ENCODE measurements at regions not wholly inside any gene's neighbourhood (a gene's known extent, or its start where the extent isn't known, plus 50 kb on each side); places are given as distances from the start of the nearest gene placed in this dataset.
A peak's percentile ranks its signal among the peaks of the same experiment; 100 is the strongest.

DNA sequence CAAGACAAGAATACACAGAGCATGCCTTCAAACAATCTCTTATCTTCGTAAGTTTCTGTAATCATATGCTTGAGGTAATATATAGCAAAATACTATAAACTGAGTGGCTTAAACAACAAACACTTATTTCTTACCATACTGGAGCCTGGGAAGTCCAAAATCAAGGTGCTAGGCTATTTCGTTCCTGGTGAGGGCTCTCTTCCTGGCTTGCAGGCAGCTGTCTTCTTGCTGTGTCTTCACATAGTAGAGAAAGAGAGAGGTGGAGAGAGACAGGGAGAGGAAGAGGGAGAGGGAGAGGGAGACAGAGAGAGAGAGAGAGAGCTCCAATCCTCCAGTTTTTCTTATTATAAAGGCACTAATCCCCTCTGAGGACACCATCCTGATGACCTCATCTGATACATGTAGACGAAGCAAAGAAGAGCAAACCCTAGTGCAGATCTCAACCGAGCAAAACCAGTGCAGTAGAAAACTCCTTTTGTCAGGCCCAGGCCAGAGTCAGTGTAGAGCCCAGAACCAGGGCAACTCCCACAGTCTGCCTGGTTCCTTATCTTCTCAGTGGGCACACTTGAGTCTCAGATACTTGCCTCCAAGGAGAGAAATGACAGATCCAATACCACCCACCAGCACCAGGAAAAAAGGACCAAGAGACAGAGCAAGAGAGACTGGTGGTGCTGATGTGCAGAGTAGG lies 297.1 kb upstream of the NCAM1 start:
- no peak for TF ChIP-seq POLR2A (IDR thresholded peaks at IDR 0.05; ENCODE audit: control extremely low read depth in 1 of 2, low read depth in 2 of 2, low read length in 2 of 2)
- TF ChIP-seq, protein P1, sequence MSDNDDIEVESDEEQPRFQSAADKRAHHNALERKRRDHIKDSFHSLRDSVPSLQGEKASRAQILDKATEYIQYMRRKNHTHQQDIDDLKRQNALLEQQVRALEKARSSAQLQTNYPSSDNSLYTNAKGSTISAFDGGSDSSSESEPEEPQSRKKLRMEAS (IDR thresholded peaks at IDR 0.05), result no peak
- TF ChIP-seq PHF8 (conservative IDR thresholded peaks at IDR 0.05; ENCODE audit: low read depth, low read length), result no peak
- TF ChIP-seq EZH2 (IDR thresholded peaks at IDR 0.05; ENCODE audit: low read depth, low read length, severe bottlenecking), result no peak
- TF ChIP-seq, protein P2, sequence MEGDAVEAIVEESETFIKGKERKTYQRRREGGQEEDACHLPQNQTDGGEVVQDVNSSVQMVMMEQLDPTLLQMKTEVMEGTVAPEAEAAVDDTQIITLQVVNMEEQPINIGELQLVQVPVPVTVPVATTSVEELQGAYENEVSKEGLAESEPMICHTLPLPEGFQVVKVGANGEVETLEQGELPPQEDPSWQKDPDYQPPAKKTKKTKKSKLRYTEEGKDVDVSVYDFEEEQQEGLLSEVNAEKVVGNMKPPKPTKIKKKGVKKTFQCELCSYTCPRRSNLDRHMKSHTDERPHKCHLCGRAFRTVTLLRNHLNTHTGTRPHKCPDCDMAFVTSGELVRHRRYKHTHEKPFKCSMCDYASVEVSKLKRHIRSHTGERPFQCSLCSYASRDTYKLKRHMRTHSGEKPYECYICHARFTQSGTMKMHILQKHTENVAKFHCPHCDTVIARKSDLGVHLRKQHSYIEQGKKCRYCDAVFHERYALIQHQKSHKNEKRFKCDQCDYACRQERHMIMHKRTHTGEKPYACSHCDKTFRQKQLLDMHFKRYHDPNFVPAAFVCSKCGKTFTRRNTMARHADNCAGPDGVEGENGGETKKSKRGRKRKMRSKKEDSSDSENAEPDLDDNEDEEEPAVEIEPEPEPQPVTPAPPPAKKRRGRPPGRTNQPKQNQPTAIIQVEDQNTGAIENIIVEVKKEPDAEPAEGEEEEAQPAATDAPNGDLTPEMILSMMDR (IDR thresholded peaks at IDR 0.05; ENCODE audit: control extremely low read depth in 1 of 3, insufficient read depth in 1 of 3, low read depth in 1 of 3, low read length in 3 of 3), result peak in 1 of 3 experiments; percentile 35; a peak in 1 of 4 replicates
- no peak for TF ChIP-seq MAFK (IDR thresholded peaks at IDR 0.05; ENCODE audit: low read depth, low read length)

Data from H1 (cell line).